AG04450 (cell line): ENCODE measurements at regions not wholly inside any gene's neighbourhood (a gene's known extent, or its start where the extent isn't known, plus 50 kb on each side); places are given as distances from the start of the nearest gene placed in this dataset.

Source experiments
- CTCF ChIA-PET: fragments of 300-600, 350-600 bp; formaldehyde crosslinking; extraction: SDS; loops from one replicate; lab custom pipeline; 2022; ENCODE audit warnings: antibody characterized with exemption, inconsistent platforms; lab: Charles Lee
- POLR2A ChIA-PET: fragments of 350-600 bp; formaldehyde crosslinking; extraction: SDS; loops from one replicate; lab custom pipeline; 2021; ENCODE audit warnings: antibody characterized with exemption, inconsistent platforms; lab: Yijun Ruan, JAX
- DNase-seq: peaks from one replicate; pipeline ENCODE4 v3.0.0-alpha.2; 2011; ENCODE audit warnings: low read depth, low spot score
- H3K27ac ChIP-seq: one replicate; pipeline ENCODE4 v1.5.1; 2012; ENCODE audit warnings: low read depth, low read length, control low read depth
- H3K27me3 ChIP-seq: one replicate; pipeline ENCODE4 v1.6.0; 2012; ENCODE audit warnings: low read length; ENCODE audit not compliant: control insufficient read depth, insufficient read depth
- H3K4me3 ChIP-seq: 2 replicates; pipeline ENCODE4 v1.5.1; 2011; ENCODE audit warnings: mild to moderate bottlenecking, low read depth, low read length, control low read depth
- H3K9me3 ChIP-seq: 2 replicates; pipeline ENCODE4 v1.5.1; 2012; ENCODE audit warnings: low read length; ENCODE audit not compliant: control insufficient read depth, insufficient read depth
- CTCF ChIP-seq: IDR thresholded peaks from 2 replicates; pipeline ENCODE4 v1.5.1; 2011; ENCODE audit warnings: low read depth, low read length, control low read depth, inconsistent platforms

GRCh38 chr7:68276725-68277124 lies 1280.1 kb downstream of the TYW1 start:
- POLR2A ChIA-PET = no interaction called here
- no peak for DNase-seq
- no peak overlapping the region for H3K27ac ChIP-seq
- CTCF ChIA-PET = no interaction called here
- H3K27me3 ChIP-seq = no peaks in the 10 kb centered on the region
- H3K9me3 ChIP-seq = peaks cover 31% of the 10 kb centered on the region
- no peak overlapping the region for H3K4me3 ChIP-seq
- no peak for TF ChIP-seq CTCF

- POLR2A ChIA-PET = no interaction called here
- Histone ChIP-seq H3K4me3 (no peak overlapping the region), H3K27ac (no peak overlapping the region), H3K27me3 (no peaks in the 10 kb centered on the region), H3K9me3 (peaks cover 26% of the 10 kb centered on the region)
- TF ChIP-seq CTCF = no peak
- DNase-seq = no peak
- CTCF ChIA-PET = no interaction called here
Observed at GRCh38 chr7:68279827-68280400, 1283.3 kb downstream of the TYW1 start.

- ChIA-PET CTCF (no interaction called here), POLR2A (no interaction called here)
- H3K27me3 ChIP-seq = no peaks in the 10 kb centered on the region
- H3K27ac ChIP-seq = no peak overlapping the region
- no peak for DNase-seq
- no peak overlapping the region for H3K4me3 ChIP-seq
- TF ChIP-seq CTCF = no peak
- H3K9me3 ChIP-seq = peaks cover 26% of the 10 kb centered on the region
Observed at GRCh38 chr7:68280931-68281330, 1284.3 kb downstream of the TYW1 start.

GRCh38 chr7:68288144-68288593 lies 1291.5 kb downstream of the TYW1 start:
- no peak for TF ChIP-seq CTCF
- no peak overlapping the region for H3K4me3 ChIP-seq
- CTCF ChIA-PET = no interaction called here
- no peak overlapping the region for H3K27ac ChIP-seq
- DNase-seq = no peak
- POLR2A ChIA-PET = no interaction called here
- H3K9me3 ChIP-seq = peaks cover 7% of the 10 kb centered on the region; the same call in 1 of the 2 replicates
- no peaks in the 10 kb centered on the region for H3K27me3 ChIP-seq

GRCh38 chr7:68291710-68292109 lies 1295.1 kb downstream of the TYW1 start:
- no peak for TF ChIP-seq CTCF
- no peak for DNase-seq
- no peak overlapping the region for H3K4me3 ChIP-seq
- no peak overlapping the region for H3K27ac ChIP-seq
- ChIA-PET CTCF (no interaction called here), POLR2A (no interaction called here)
- H3K9me3 ChIP-seq = peaks cover 12% of the 10 kb centered on the region
- no peaks in the 10 kb centered on the region for H3K27me3 ChIP-seq
